HCT116 (cell line): ENCODE measurements at regions not wholly inside any gene's neighbourhood (a gene's known extent, or its start where the extent isn't known, plus 50 kb on each side); places are given as distances from the start of the nearest gene placed in this dataset.

Experiments
- ATAC-seq: fragments of 200-7000 bp; cut with Tn5 transposase; 2 replicates; pipeline ENCODE4 v1.9.1; 2020; ENCODE audit warnings: mild to moderate bottlenecking, moderate library complexity
- BruUV-seq: library from RNA; stranded (reverse); fragments of 400-500 nt; replicated peaks from 2 replicates; lab custom pipeline; 2021; lab: Mats Ljungman, UMichigan
- CTCF ChIA-PET: fragments of 300-600 bp; sonication (Branson Sonifier 250); formaldehyde crosslinking; loops from one replicate; lab custom pipeline; 2021; ENCODE audit warnings: antibody characterized with exemption; lab: Charles Lee
- POLR2A ChIA-PET: fragments of 300-600, 350-600 bp; sonication (Branson Sonifier 250); formaldehyde crosslinking; loops from one replicate; lab custom pipeline; 2021; ENCODE audit warnings: antibody characterized with exemption; lab: Charles Lee
- RAD21 ChIA-PET, 2 experiments: fragments of 300-600 bp; sonication (Branson Sonifier 250); formaldehyde crosslinking; loops; one replicate each; lab custom pipeline; 2023; ENCODE audit warnings: low total read pairs in 2 of 2; ENCODE audit not compliant: uncharacterized antibody in 2 of 2, unreplicated experiment in 2 of 2, low non-redundant PET in 1 of 2; lab: Charles Lee
- DNase-seq: peaks from one replicate; pipeline ENCODE4 v3.0.0-alpha.2; 2010; ENCODE audit warnings: low read depth, low spot score
- H2AFZ ChIP-seq: fragments of 200-600 bp; shearing (Covaris generic), sonication (generic); 2 replicates; pipeline ENCODE4 v1.6.1; 2017; ENCODE audit warnings: low read depth, mixed run types, mixed read lengths, antibody characterized with exemption, low read length; ENCODE audit not compliant: poor library complexity, severe bottlenecking
- H3K27ac ChIP-seq: 2 replicates; pipeline ENCODE4 v1.5.1; 2012; ENCODE audit warnings: low read depth, low read length
- H3K27me3 ChIP-seq: fragments of 200-600 bp; sonication (generic); 2 replicates; pipeline ENCODE4 v1.6.1; 2016; ENCODE audit warnings: mixed run types, low read length, mixed read lengths; ENCODE audit not compliant: insufficient read depth
- H3K36me3 ChIP-seq, 2 experiments: fragments of 200-500 bp in 1 of 2; fragments of 200-600 bp in 1 of 2; sonication (Bioruptor generic) in 1 of 2; sonication (generic) in 1 of 2; 2 replicates each; pipeline versions ENCODE4 v1.5.1 to v1.6.1; 2014 to 2016; ENCODE audit warnings: low read length in 2 of 2, inconsistent platforms in 1 of 2, mixed read lengths in 1 of 2, mixed run types in 1 of 2; ENCODE audit not compliant: insufficient read depth in 2 of 2, control insufficient read depth in 1 of 2
- H3K4me1 ChIP-seq, 2 experiments: fragments of 200-600 bp in 1 of 2; sonication (generic) in 1 of 2; 2 replicates each; pipeline versions ENCODE4 v1.5.1 to v1.6.1; 2012 to 2017; ENCODE audit warnings: low read length in 2 of 2, inconsistent platforms in 1 of 2, mild to moderate bottlenecking in 1 of 2, mixed read lengths in 1 of 2, mixed run types in 1 of 2, moderate library complexity in 1 of 2; ENCODE audit not compliant: insufficient read depth in 2 of 2, control insufficient read depth in 1 of 2
- H3K4me2 ChIP-seq: fragments of 200-600 bp; sonication (generic); 2 replicates; pipeline ENCODE4 v1.6.1; 2017; ENCODE audit warnings: mixed run types, low read length, mixed read lengths
- H3K4me3 ChIP-seq, 2 experiments: fragments of 200-600 bp in 1 of 2; sonication (generic) in 1 of 2; replicated peaks in 1 of 2; 2 replicates each; pipeline ENCODE4 v1.5.1; 2011 to 2016; ENCODE audit warnings: low read length in 2 of 2, control low read depth in 1 of 2, low read depth in 1 of 2, mild to moderate bottlenecking in 1 of 2, mixed read lengths in 1 of 2, mixed run types in 1 of 2
- H3K79me2 ChIP-seq: fragments of 200-600 bp; sonication (generic); 2 replicates; pipeline ENCODE4 v1.6.1; 2017; ENCODE audit warnings: mild to moderate bottlenecking, mixed run types, low read length, moderate library complexity, mixed read lengths; ENCODE audit not compliant: insufficient read depth
- H3K9ac ChIP-seq: fragments of 200-600 bp; sonication (generic); 2 replicates; pipeline ENCODE4 v1.6.1; 2016; ENCODE audit warnings: low read length, mixed read lengths
- H3K9me2 ChIP-seq: fragments of 200-600 bp; sonication (generic), shearing (Covaris generic); 2 replicates; pipeline ENCODE4 v1.6.1; 2017; ENCODE audit warnings: mixed run types, mild to moderate bottlenecking, moderate library complexity; ENCODE audit not compliant: insufficient read depth
- H3K9me3 ChIP-seq, 2 experiments: fragments of 200-500 bp in 1 of 2; fragments of 200-600 bp in 1 of 2; sonication (Bioruptor generic) in 1 of 2; sonication (generic) in 1 of 2; 2 replicates each; pipeline ENCODE4 v1.6.1; 2014 to 2017; ENCODE audit warnings: low read length in 2 of 2, mixed read lengths in 2 of 2, inconsistent platforms in 1 of 2, low read depth in 1 of 2, mild to moderate bottlenecking in 1 of 2, mixed run types in 1 of 2, moderate library complexity in 1 of 2; ENCODE audit not compliant: control insufficient read depth in 1 of 2, insufficient read depth in 1 of 2
- H4K20me1 ChIP-seq: fragments of 200-600 bp; sonication (generic), shearing (Covaris generic); 2 replicates; pipeline ENCODE4 v1.6.1; 2017; ENCODE audit warnings: mixed run types, mild to moderate bottlenecking, moderate library complexity; ENCODE audit not compliant: insufficient read depth
- CBX3 ChIP-seq: IDR thresholded peaks from 2 replicates; pipeline ENCODE4 v1.6.1; 2012; ENCODE audit warnings: low read depth
- CEBPB ChIP-seq: IDR thresholded peaks from 2 replicates; pipeline ENCODE4 v1.6.1; 2012; ENCODE audit warnings: low read depth
- EGR1 ChIP-seq: IDR thresholded peaks from 2 replicates; pipeline ENCODE4 v1.6.1; 2012; ENCODE audit warnings: low read depth
- ELF1 ChIP-seq: IDR thresholded peaks from 2 replicates; pipeline ENCODE4 v1.6.1; 2012; ENCODE audit warnings: low read depth, borderline replicate concordance
- EZH2 ChIP-seq: fragments of 200-600 bp; sonication (generic); IDR thresholded peaks from 2 replicates; pipeline ENCODE4 v1.6.1; 2017; ENCODE audit warnings: antibody characterized with exemption, mixed run types
- JUND ChIP-seq: IDR thresholded peaks from 2 replicates; pipeline ENCODE4 v1.6.1; 2012
- POLR2AphosphoS5 ChIP-seq: IDR thresholded peaks from 2 replicates; pipeline ENCODE4 v1.6.1; 2011; ENCODE audit warnings: mild to moderate bottlenecking, low read depth, low read length, moderate library complexity
- SIN3A ChIP-seq: IDR thresholded peaks from 2 replicates; pipeline ENCODE4 v1.6.1; 2012; ENCODE audit warnings: low read depth
- SP1 ChIP-seq: IDR thresholded peaks from 2 replicates; pipeline ENCODE4 v1.6.1; 2012; ENCODE audit warnings: low read depth
- SRF ChIP-seq: IDR thresholded peaks from 2 replicates; pipeline ENCODE4 v1.6.1; 2012; ENCODE audit warnings: low read depth
- TCF7L2 ChIP-seq: IDR thresholded peaks from 2 replicates; pipeline ENCODE4 v1.7.0; 2011; ENCODE audit warnings: borderline replicate concordance, inconsistent platforms; ENCODE audit not compliant: insufficient read depth, insufficient read length; ENCODE audit errors: extremely low read depth
- YY1 ChIP-seq: IDR thresholded peaks from 2 replicates; pipeline ENCODE4 v1.6.1; 2011; ENCODE audit warnings: low read length, low read depth, moderate library complexity, mild to moderate bottlenecking; ENCODE audit not compliant: insufficient replicate concordance; ENCODE audit errors: extremely low read depth
- ZFX ChIP-seq: fragments of 450-650 bp; IDR thresholded peaks from 2 replicates; pipeline ENCODE4 v1.6.1; 2017
- ZNF274 ChIP-seq: fragments of 200-500 bp; sonication (Bioruptor generic); IDR thresholded peaks from 2 replicates; pipeline ENCODE4 v1.6.1; 2014; ENCODE audit warnings: mild to moderate bottlenecking, low read depth, low read length, inconsistent platforms
- intact Hi-C: fragments of 100-400 bp; cut with micrococcal nuclease; formaldehyde crosslinking; loops from 2 replicates; pipeline ENCODE4 v1.10.0; 2022
- TF ChIP-seq, protein P1 (sequence below): IDR thresholded peaks from 2 replicates; pipeline ENCODE4 v1.6.1; 2012
- TF ChIP-seq, protein P2 (sequence below): IDR thresholded peaks from 2 replicates; pipeline ENCODE4 v1.6.1; 2012

DNA sequence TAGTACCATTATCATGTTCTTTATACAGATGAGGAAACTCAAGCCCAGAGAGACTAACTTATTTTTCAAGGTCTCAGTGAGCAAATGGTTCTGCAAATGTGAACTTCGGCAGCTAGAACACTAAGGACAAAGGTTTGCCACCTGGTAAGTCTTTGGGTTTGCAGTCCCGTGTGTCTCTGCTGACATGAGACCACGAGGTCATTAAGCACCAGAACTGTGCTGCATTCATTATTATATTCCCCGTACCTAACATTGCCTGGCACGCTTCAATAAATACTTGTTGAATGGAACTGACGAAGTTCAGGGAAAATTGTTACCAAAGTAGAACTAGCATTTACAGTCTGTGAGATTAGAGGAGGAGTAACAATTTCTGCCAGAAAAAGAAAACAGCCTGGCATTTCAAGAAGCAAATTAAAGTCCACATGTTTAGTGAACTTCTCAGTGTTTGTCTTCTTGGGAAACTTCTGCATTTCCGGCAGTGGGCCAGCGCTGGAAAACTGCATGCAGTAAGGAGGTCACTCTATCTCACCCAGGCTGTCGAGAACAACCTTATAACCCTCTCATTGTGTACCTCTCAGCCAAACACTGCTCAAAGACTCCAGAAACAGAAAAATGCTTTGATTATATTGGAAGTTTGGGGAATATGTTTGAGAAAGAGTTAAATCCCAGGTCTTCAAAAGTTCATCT, 67.4 kb upstream of the CPEB2 start:
- Histone ChIP-seq H3K4me2 (no peak overlapping the region), H3K4me1 (no peaks in the 10 kb centered on the region), H4K20me1 (no peaks in the 10 kb centered on the region), H3K27me3 (peaks cover 5% of the 10 kb centered on the region; the same call in 1 of the 2 replicates), H3K9me2 (no peaks in the 10 kb centered on the region), H3K9me3 (no peaks in the 10 kb centered on the region), H3K79me2 (no peaks in the 10 kb centered on the region), H3K4me3 (no peak overlapping the region), H3K27ac (no peak overlapping the region), H2AFZ (no peak overlapping the region), H3K9ac (no peak overlapping the region), H3K36me3 (no peaks in the 10 kb centered on the region)
- POLR2A ChIA-PET, result no interaction called here
- RAD21 ChIA-PET, result no interaction called here
- ATAC-seq (no peak), DNase-seq (no peak)
- intact Hi-C loops, result no loop called here
- TF ChIP-seq CBX3 (no peak), EGR1 (no peak), ZFX (no peak), JUND (no peak), YY1 (no peak)
- no TSS peak for BruUV-seq
- CTCF ChIA-PET, result no interaction called here

DNA sequence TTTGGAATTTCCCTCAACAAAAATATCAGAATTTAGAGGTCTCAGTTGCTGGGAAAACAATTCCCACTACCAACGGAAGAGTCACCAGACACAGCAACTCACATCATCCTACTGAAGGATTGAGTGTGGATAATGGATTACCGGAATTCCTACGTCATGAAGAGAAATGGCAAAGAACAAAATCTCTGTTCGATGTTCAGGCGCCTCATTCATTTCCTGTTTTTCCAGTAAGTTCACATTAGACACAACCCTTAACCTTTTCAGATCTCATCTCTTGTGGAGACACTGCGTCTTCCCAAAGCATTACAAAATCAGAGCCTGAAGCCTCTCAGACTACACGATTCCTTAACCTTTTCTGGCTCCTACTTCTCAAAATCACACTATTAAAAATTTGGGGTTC, 58.5 kb upstream of the CPEB2 start:
- CTCF ChIA-PET, result no interaction called here
- intact Hi-C loops, result no loop called here
- Histone ChIP-seq H4K20me1 (no peaks in the 10 kb centered on the region), H3K4me1 (no peaks in the 10 kb centered on the region), H3K9me3 (no peaks in the 10 kb centered on the region), H3K27me3 (no peaks in the 10 kb centered on the region), H3K36me3 (no peaks in the 10 kb centered on the region), H3K9me2 (no peaks in the 10 kb centered on the region), H3K27ac (no peak overlapping the region), H2AFZ (no peak overlapping the region), H3K4me2 (no peak overlapping the region), H3K9ac (no peak overlapping the region), H3K79me2 (no peaks in the 10 kb centered on the region), H3K4me3 (no peak overlapping the region)
- DNase-seq, result no peak
- RAD21 ChIA-PET, result no interaction called here
- POLR2A ChIA-PET, result no interaction called here
- ATAC-seq, result no peak
- TF ChIP-seq, protein P1, sequence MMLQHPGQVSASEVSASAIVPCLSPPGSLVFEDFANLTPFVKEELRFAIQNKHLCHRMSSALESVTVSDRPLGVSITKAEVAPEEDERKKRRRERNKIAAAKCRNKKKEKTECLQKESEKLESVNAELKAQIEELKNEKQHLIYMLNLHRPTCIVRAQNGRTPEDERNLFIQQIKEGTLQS, result no peak
- no peak for TF ChIP-seq SP1
- TF ChIP-seq POLR2AphosphoS5, result no peak
- no peak for TF ChIP-seq SRF
- no peak for TF ChIP-seq TCF7L2
- no peak for TF ChIP-seq CEBPB
- no peak for TF ChIP-seq SIN3A
- TF ChIP-seq, protein P2, sequence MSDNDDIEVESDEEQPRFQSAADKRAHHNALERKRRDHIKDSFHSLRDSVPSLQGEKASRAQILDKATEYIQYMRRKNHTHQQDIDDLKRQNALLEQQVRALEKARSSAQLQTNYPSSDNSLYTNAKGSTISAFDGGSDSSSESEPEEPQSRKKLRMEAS, result no peak
- no peak for TF ChIP-seq ELF1
- TF ChIP-seq EGR1, result no peak
- no peak for TF ChIP-seq EZH2
- TF ChIP-seq ZNF274, result no peak
- BruUV-seq, result no TSS peak
